AG20443 (cell line): ENCODE measurements at regions not wholly inside any gene's neighbourhood (a gene's known extent, or its start where the extent isn't known, plus 50 kb on each side); places are given as distances from the start of the nearest gene placed in this dataset.

Experiments
- DNase-seq: peaks from one replicate; pipeline ENCODE4 v3.0.0; 2012; ENCODE audit warnings: low spot score, mixed read lengths

DNA sequence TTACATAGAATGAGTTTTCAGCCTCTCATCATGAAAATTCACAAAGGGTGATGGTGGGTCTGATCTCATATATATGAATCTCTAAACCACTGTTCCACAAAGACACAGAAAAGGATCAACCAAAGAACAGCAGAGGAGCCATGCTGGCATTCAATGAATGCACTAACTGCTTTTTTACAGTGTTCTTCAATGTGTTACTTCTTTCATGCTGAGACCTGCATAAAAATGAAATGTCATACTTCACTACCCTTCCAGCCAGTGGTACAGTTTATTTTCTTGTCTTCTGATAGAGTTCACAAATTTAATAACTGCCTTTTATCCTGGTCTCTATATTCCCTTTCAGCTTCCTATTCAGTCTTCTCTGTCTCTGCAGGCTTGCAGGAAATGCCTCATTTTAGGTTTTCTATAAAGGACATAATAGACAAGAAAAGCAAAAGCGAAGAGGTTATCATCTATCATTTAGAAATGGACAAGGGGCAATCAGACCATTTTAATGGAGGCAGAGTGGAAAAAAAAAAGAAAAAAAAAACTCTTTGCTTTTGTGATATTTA, 836.7 kb upstream of the FOXG1 start:
- no peak for DNase-seq

GRCh38 chr14:27938392-27938791, 828.2 kb upstream of the FOXG1 start:
- no peak for DNase-seq

- no peak for DNase-seq
Observed at GRCh38 chr14:27945512-27945911, 821.1 kb upstream of the FOXG1 start.

DNA sequence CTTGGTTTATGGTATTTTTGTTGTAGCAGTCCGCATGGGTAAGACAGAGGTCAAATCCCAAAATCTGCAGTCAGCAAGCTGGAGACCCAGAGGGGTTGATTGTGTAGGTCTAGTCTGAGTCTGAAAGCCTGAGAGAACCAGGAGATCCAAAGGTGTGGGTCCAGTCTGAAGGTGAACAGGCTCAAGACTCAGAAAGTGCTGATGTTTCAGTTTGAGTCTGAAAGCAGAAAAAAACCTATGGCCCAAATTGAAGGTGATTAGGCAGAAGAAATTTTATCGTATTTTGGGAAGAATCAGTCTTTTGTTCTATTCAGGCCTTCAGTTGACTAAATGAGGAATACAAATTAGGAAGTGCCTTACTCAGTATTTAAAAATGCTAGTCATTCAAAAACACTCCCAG, 807.8 kb upstream of the FOXG1 start:
- DNase-seq, result no peak

DNA sequence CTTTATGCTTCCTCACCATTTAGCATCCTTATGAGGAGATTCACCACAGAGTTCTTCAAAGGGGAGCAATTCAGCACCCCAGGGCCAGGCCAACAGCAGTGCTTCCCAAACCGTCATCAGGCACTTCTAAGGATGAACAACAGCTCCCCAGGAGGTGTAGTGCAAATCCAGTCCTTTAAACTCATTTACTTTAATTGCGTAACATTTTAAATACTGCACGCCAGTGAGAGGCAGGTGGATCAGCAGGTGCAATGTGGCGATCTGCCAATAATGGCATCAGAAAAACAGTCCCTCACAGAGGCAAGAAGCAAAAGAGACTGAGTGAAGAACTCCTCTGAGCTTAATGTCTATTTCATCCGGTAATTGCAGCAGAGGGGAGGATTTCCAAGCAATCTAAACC, 770.9 kb upstream of the FOXG1 start:
- no peak for DNase-seq

DNA sequence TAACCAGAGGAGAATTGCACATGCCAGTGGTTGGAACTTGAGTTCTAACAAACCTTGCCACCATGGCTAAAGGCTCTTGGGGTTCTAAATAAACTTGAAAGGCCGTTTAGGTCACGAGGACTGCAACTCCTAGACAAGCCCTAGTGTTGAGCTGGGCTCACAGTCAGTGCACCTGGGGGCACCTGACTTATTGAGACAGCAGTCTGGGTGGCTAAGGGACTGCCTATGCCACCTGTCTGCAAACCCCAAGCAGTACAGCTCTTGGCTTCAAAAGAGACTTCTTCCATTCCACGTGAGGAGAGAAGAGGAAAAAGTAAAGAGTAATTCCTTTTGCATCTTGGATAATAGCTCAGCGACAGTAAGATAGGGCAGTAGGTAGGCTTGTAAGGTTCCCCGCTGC, 765.6 kb upstream of the FOXG1 start:
- DNase-seq, result no peak

- DNase-seq, result no peak
Observed at GRCh38 chr14:28012629-28013415, 753.8 kb upstream of the FOXG1 start.

DNA sequence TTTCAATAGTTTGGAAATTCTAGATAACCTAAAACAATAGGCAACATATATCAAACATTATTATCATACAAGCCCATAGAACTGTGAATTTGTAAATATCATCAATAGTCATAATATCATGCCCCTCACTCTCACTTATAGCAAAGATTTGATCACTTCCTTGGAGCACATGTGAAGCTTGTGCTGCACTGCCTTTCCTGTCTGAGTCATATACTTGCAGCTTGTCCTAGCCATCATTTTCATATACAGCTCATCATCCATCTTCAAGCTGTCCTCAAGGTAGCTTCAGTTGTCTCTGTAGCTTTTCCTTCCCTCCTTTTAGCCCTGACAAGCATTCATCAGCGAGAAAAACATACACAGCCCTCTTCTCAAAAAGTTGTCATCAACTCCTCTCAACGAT, 746.5 kb upstream of the FOXG1 start:
- no peak for DNase-seq

DNA sequence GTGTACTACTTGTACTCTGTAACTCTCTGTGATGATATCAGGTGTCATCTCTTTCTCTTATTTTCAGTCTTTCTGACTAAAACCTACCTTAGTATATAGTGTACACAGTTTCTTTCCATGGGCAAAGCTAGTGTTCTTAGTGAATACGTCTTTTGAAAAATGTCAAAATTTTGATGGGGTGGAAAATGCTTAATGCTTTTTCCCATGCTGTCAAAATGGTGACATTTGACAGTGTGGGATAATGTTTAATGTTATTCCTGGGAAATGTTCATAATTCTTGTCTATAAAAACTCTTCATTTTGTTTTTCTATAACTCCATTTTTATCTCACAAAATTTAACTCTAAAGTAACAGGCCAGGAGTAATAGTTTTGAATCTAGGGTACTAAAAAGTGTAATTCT, 742.7 kb upstream of the FOXG1 start:
- DNase-seq, result no peak

- no peak for DNase-seq
Observed at GRCh38 chr14:28052251-28052650, 714.3 kb upstream of the FOXG1 start.

GRCh38 chr14:28055008-28055407, 711.6 kb upstream of the FOXG1 start:
- no peak for DNase-seq

- no peak for DNase-seq
Observed at GRCh38 chr14:28057359-28058296, 709.0 kb upstream of the FOXG1 start.

DNA sequence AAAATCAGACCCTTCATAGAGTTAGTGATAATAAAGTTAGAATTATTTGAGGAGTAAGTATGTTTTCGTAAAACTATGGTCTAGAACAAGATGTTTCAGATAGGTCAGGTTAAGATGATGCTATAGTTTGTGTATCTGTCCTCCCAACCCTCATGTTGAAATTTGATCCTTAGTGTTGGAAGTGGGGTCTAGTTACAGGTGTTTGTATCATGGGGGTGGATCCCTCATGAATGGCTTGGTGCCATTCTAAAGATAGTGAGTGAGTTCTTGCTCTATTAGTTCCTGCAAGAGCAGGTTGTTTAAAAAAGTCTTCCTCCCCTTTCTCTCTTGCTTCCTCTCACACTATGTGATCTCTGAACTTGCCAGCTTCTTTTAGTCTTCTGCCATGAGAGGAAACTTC, 707.3 kb upstream of the FOXG1 start:
- DNase-seq, result no peak

GRCh38 chr14:28061006-28061405, 705.6 kb upstream of the FOXG1 start:
- no peak for DNase-seq

- no peak for DNase-seq
Observed at GRCh38 chr14:28077021-28077420, 689.6 kb upstream of the FOXG1 start.

DNA sequence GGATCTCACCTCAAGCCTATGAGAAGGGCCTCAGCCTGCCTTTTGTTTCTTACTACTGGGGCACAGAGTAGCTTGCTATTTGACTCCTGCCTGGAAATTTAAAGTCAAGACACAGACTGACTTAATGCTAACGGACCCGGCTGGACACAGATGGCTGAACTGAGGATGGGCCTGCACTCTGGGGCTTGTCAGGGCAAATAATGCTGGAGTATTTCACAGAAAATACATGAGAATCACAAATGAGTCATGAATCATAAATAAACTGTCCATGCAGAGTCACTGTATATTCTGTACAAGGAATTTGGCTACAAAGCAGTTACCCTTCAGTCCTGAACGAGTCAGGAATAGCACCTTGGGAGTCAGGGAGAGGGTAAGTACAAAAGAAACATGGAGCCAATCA, 683.2 kb upstream of the FOXG1 start:
- no peak for DNase-seq

DNA sequence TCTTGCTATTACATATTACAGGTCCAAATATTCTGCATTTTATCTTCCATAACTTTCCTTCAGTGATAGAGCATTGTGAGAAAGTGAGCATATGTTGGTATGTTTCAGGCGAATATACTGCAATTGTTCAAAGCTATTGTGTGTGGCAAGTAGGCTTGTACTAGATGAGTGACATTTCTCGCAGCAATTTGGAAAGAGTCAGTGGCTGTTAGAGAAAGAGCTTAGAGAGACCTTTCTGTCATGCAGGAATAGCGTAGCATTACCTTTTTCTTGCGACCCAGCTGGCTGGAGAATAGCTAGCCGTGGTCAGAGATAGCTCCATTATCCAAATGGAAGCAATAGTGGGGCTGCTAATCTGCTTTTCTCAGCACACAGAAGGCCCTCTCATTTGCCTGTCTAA, 678.5 kb upstream of the FOXG1 start:
- DNase-seq, result no peak

GRCh38 chr14:28097585-28097984, 669.0 kb upstream of the FOXG1 start:
- DNase-seq, result no peak

DNA sequence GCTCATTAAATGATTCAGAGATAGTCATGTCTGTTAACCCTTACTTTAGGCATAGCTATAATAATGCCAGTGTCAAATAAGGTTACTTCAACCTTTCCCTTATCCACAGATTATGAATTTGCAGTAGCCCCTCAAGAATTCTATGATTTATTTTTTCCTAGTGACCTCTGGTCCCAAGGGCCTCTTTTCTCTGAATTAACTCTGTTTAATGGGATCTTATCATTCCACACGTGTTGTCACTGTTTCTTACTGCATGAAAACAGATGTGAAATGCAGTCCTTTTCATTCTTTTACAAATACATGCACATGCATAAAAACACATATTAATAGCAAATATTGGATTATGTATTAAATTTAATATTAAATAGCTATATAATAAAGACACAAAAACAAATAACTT, 667.7 kb upstream of the FOXG1 start:
- DNase-seq, result no peak

DNA sequence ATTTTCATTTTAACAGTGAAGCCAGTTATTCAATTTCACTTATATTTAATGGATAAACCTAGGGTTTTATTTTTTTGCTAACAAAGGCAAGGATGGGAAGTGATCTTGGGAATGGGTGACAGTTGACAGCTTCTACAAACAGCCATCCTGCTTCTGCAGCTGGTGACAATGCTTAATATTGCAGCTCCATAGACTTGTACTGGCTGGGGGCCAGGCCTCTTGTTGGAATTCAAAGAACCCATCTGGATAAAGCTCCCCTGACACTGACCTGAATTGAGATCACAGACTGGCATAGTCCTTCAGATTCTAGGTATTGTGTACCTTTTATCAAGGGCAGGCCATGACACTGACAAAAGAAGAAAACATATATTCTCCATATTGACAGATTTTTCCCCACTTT, 664.6 kb upstream of the FOXG1 start:
- DNase-seq, result no peak

GRCh38 chr14:28102814-28103213, 663.8 kb upstream of the FOXG1 start:
- no peak for DNase-seq

- DNase-seq, result no peak
Observed at GRCh38 chr14:28113311-28113710, 653.3 kb upstream of the FOXG1 start.

- DNase-seq, result no peak
Observed at GRCh38 chr14:28116716-28117115, 649.9 kb upstream of the FOXG1 start.
